Cardiac fibroblast (primary cell): ENCODE measurements at regions not wholly inside any gene's neighbourhood (a gene's known extent, or its start where the extent isn't known, plus 50 kb on each side); places are given as distances from the start of the nearest gene placed in this dataset.

ENCODE experiments used
- DNase-seq, 2 donors: peaks; one replicate each; pipeline versions ENCODE4 v3.0.0 to v3.0.0-alpha.2; 2010; ENCODE audit warnings: low read depth in 2 of 2
- H3K4me3 ChIP-seq, 2 donors: replicated peaks in 1 of 2; 1 replicate in 1 of 2; 2 replicates in 1 of 2; pipeline ENCODE4 v1.5.1; 2011; ENCODE audit warnings: low read depth in 2 of 2, low read length in 2 of 2, mild to moderate bottlenecking in 2 of 2, moderate library complexity in 1 of 2
- CTCF ChIP-seq: IDR thresholded peaks from one replicate; pipeline ENCODE4 v1.5.1; 2011; ENCODE audit warnings: low read depth, mild to moderate bottlenecking, low read length, inconsistent platforms

GRCh38 chr2:104077573-104077972, 776.3 kb upstream of the POU3F3 start:
- no peak for DNase-seq
- H3K4me3 ChIP-seq: no peak overlapping the region
- no peak for TF ChIP-seq CTCF

DNA sequence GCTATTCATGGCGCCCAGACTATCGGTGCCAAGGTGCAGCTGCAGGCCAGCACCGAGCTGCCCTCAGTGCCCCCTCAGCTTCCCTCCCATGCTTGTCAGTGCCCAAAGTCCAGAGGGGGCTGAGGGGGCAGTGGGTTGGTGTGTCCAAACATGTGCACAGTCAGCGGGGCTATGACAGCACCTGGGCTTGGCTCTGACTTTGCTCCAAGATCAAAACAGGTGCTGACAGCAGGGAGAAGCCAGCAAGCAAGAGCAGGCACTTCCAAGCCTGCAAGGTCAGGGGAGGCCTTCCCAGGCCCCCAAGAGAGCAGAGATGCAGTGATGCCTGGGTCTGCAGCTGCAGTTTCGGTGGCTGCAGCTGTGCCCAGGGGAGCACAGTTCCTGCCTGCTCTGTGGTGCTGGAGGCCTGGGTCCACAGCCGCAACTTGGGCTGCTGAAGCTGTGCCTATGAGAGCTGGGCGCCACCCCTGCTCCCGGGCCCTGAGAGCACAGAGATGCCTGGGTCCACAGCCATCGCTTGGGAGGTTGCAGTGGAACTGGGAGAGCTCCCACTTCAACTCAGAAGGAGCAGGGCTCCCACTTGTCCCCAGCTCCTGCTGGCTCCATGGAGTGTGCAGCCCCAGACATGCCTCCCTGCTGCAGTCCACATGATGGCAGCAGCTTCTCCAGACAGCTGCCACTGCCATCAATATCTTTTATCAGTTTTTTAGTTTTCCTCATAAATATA, 775.3 kb upstream of the POU3F3 start:
- TF ChIP-seq CTCF: no peak
- no peak for DNase-seq

GRCh38 chr2:104088745-104089144, 765.2 kb upstream of the POU3F3 start:
- TF ChIP-seq CTCF: no peak
- H3K4me3 ChIP-seq: no peak overlapping the region

More for the DNA sequence above, 775.3 kb upstream of the POU3F3 start:
- no peak overlapping the region for H3K4me3 ChIP-seq

DNA sequence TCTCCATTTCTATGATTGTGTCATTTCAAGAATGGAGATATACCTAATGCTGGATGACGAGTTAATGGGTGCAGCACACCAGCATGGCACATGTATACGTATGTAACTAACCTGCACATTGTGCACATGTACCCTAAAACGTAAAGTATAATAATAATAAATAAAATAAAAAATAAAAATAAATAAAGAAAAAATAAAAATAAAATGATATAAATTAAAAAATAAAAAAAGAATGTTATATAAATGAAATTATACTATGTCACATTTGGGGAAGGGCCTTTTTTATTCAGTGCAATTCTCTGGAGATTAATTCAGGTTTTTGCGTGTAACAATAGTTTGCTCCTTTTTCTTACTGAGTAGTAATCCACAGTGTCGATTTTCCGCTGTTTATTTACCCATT, 763.5 kb upstream of the POU3F3 start:
- H3K4me3 ChIP-seq: no peak overlapping the region
- TF ChIP-seq CTCF: no peak
- DNase-seq: no peak

More at GRCh38 chr2:104088745-104089144, 765.2 kb upstream of the POU3F3 start:
- no peak for DNase-seq

DNA sequence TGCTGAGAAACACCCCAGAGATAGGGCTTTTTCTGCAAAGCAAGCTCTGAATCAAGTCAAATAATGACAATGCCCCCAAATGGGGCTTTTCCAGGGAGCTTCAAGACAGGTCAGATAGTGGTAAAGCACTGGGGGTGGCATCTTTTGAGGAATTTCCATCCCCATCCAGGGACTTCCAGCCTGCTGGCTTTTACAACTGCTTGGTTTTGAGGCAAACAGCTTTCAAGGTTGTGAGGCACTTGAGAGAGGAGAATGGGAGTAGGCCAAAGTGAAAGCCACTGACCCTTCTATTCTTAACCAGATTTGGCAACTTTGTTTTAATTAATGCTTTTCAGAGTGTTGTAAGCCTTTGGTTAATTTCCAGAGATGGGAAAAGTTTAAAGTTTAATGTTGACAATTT, 762.0 kb upstream of the POU3F3 start:
- TF ChIP-seq CTCF: no peak
- DNase-seq: no peak
- H3K4me3 ChIP-seq: no peak overlapping the region

GRCh38 chr2:104092886-104093285, 761.0 kb upstream of the POU3F3 start:
- no peak for DNase-seq
- no peak for TF ChIP-seq CTCF
- H3K4me3 ChIP-seq: no peak overlapping the region

DNA sequence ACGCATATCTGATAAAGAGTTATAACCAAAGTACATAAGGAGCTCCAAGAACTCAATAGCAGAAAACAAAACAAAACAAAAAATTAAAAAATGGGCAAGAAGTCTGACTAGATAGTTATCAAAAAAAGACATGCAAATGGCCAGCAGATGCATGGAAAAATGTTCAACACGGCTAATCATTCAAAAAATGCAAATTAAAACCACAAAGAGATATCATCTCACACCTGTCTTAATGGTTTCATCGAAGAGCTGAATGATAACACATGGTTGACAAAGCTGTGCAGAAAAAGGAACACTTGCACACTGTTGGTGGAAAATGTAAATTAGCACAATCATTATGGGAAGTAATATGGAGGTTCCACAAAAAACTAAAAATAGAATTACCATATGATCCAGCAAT, 751.3 kb upstream of the POU3F3 start:
- DNase-seq: no peak
- TF ChIP-seq CTCF: no peak
- no peak overlapping the region for H3K4me3 ChIP-seq
